AG09319 (cell line): ENCODE measurements at regions not wholly inside any gene's neighbourhood (a gene's known extent, or its start where the extent isn't known, plus 50 kb on each side); places are given as distances from the start of the nearest gene placed in this dataset.

ENCODE experiments used
- DNase-seq: peaks from one replicate; pipeline ENCODE4 v3.0.0-alpha.2; 2010; ENCODE audit warnings: low read depth; ENCODE audit errors: extremely low read depth
- CTCF ChIP-seq: IDR thresholded peaks from 2 replicates; pipeline ENCODE4 v1.5.1; 2011; ENCODE audit warnings: low read depth, mild to moderate bottlenecking, inconsistent platforms, low read length, moderate library complexity

- DNase-seq, result no peak
- no peak for TF ChIP-seq CTCF
Measured at GRCh38 chr12:77384941-77385340, 319.6 kb upstream of the E2F7 start.

- DNase-seq, result no peak
Measured at GRCh38 chr12:77382096-77382742, 316.9 kb upstream of the E2F7 start.

GRCh38 chr12:77377622-77378021 is 312.3 kb upstream of the E2F7 start:
- TF ChIP-seq CTCF, result no peak

More at GRCh38 chr12:77382096-77382742, 316.9 kb upstream of the E2F7 start:
- no peak for TF ChIP-seq CTCF

GRCh38 chr12:77377116-77377515 is 311.7 kb upstream of the E2F7 start:
- DNase-seq, result no peak
- no peak for TF ChIP-seq CTCF

More at GRCh38 chr12:77377622-77378021, 312.3 kb upstream of the E2F7 start:
- no peak for DNase-seq

- no peak for DNase-seq
- no peak for TF ChIP-seq CTCF
Measured at GRCh38 chr12:77374673-77375072, 309.3 kb upstream of the E2F7 start.

GRCh38 chr12:77372494-77372893 is 307.1 kb upstream of the E2F7 start:
- TF ChIP-seq CTCF, result no peak
- no peak for DNase-seq

GRCh38 chr12:77372026-77372425 is 306.7 kb upstream of the E2F7 start:
- no peak for TF ChIP-seq CTCF
- DNase-seq, result no peak
